Esophagus mucosa (tissue), 1 donor: ENCODE measurements at regions not wholly inside any gene's neighbourhood (a gene's known extent, or its start where the extent isn't known, plus 50 kb on each side); places are given as distances from the start of the nearest gene placed in this dataset.
"Not testable (repeated sequence)": the region's sequence is repeated elsewhere in the genome, so short reads cannot be mapped to it uniquely, and the experiment has no call there.

ENCODE experiments used
- ATAC-seq: fragments of 200-7000 bp; cut with Tn5 transposase; one replicate; pipeline ENCODE4 v1.9.1; 2020
- donor health status: DM: yes; HTN: yes; CAD: no.

DNA sequence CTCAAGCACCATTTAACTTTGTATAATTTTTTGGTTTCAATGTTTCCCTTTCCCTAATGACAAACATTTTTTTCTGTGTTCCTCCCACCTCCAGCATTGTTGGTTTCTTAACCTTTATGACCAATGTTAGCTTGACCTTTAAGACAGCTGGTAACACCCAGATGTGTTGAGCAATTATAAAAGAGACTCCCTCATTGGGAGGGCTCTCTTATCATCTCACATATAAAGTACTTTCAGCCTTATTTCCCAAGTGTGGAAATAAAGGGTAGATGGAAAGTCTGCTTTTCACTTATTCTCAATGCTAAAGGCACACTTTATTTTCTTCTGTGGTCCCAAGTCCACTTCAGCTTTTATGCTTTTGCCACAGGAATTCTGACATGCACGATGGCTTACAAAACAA is 1420.4 kb downstream of the RAPGEF2 start:
- ATAC-seq, result no peak

DNA sequence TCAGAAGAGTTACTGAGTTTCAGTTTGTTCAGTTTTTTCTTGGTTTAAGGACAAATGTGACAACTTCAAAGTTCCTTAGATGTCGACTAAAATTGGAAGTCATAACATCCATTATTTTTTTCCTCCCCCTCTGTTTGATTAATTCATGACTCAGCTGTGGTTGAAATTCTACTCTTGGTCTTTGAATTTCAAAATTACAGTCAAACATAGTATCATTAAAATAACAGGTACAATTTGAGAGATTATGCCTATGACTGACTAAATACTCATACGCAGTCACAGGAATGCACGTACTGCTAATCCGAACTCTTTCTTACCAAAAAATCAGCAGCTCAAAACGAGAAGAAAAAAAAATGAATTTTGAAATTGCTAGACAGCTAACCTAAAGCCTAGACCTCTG is 1434.8 kb downstream of the RAPGEF2 start:
- ATAC-seq, result no peak

DNA sequence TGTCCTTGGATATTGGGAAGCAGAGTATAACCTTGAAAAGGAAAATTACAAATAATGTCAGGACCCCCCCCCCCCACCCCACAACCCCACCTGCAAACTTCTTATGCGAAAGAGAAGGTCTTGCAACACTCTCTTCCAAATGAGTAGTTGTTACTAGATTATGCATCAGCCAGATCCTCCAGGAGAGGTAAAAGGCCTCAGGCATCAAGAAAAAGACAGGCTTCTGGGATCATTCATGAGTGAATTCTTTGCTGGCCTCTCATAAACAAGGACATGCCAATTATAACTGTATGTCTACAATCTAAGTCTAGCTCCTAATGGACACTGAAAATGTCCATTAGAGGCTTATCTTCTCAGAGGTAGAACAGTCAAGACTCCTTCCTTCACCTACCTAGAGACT is 1443.3 kb downstream of the RAPGEF2 start:
- ATAC-seq, result no peak

DNA sequence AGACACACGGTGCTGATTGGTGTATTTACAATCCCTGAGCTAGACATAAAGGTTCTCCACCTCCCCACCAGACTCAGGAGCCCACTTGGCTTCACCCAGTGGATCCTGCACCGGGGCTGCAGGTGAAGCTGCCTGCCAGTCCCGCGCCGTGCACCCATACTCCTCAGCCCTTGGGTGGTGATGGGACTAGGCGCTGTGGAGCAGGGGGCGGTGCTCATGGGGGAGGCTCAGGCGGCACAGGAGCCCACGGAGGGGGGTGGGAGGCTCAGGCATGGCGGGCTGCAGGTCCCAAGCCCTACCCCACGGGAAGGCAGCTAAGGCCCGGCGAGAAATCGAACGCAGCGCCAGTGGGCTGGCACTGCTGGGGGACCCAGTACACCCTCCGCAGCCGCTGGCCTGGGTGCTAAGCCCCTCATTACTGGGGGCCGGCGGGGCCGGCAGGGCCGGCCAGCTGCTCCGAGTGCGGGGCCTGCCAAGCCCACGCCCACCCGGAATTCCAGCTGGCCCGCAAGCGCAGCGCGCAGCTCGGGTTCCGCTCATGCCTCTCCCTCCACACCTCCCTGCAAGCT is 1447.2 kb downstream of the RAPGEF2 start:
- ATAC-seq, result not testable (repeated sequence)

DNA sequence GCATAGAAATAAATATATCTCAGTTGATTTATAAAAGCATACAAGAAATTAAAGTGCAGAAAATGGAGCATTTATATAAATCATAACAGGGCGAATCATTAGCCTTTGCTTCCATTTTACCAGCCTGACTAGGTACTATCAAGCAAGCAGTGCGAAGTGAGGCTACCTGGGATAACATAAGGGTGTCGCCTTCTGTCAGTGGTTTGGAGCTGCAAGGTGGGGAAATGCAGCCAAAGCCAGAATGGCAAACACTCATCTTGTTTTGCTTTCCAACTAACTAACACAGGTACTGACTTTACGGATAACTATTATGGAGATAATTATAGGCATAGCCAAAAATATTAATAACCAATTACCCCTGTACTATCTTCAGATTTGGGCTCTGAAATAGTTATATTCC is 1459.8 kb downstream of the RAPGEF2 start:
- no peak for ATAC-seq

DNA sequence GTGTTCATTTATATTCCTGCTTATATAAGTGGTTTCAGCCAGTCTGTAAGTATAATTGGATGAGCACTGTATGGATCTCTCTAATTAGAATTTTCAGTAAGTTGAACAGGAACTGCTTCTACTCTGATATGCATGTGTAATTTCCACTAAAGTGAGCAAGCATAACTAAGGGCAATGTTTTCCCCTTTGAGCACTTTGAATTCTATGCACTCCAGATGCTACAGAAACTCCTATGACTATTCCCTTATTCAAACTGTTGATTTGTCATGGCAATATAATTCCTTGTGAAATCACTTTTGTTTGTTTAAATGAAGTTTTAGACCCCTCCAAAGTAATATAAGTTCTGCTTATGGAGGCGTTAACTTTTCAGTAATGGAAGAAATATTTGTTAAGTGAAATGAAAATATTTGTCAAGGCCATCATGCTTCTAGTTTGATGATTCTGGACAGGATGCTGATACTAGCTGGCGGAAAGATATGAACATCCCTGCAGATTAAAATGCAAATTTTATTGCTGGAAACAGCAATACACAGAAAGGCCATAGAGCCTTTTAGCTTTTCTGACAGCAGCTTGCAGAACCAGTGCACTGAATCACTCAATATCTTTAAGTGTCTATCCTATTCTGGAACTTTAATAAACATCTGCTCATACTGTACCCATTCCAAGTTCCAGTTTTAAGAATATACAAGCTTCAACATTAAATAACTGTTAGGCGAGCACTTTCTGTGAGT is 1460.8 kb downstream of the RAPGEF2 start:
- ATAC-seq, result no peak

DNA sequence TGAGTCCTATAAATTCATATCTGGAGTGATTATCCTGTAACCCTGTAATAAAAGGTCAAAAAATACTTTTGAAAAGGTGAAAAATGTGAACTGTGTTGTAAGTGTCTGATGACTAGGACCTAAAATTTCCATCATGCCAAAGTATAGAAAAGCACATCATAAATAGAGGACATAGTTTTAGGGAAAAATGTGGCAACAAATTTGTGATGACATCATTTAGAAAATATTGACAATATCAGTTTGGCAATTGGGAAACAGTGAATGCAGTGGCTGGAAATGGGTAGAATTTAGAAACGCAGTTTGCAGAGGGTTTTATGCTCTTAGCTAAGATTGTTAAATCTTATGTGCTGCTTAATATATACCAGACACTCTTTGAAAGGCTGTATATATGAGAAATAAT is 1464.8 kb downstream of the RAPGEF2 start:
- no peak for ATAC-seq

DNA sequence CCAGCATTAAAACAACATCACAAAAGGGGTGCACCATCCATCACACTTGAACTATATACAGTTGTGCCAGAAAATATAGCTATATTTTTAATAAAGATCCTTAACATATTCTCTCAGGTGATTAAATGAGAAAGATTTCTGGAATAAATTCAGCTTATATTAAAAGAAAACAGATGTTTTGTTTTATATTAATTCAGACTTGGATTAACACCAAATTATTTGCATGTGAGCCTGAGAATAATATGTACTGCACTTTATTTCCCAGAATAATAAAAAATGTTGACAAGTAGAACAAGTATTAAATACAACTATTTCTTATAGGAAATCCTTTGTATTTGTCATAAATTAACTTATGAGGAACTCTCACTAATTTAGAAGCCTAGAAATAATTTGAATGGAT is 1467.4 kb downstream of the RAPGEF2 start:
- ATAC-seq, result no peak

DNA sequence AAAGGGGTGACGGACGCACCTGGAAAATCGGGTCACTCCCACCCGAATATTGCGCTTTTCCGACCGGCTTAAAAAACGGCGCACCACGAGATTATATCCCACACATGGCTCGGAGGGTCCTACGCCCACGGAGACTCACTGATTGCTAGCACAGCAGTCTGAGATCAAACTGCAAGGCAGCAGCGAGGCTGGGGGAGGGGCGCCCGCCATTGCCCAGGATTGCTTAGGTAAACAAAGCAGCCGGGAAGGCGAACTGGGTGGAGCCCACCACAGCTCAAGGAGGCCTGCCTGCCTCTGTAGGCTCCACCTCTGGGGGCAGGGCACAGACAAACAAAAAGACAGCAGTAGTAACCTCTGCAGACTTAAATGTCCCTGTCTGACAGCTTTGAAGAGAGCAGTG is 1471.4 kb downstream of the RAPGEF2 start:
- not testable (repeated sequence) for ATAC-seq

DNA sequence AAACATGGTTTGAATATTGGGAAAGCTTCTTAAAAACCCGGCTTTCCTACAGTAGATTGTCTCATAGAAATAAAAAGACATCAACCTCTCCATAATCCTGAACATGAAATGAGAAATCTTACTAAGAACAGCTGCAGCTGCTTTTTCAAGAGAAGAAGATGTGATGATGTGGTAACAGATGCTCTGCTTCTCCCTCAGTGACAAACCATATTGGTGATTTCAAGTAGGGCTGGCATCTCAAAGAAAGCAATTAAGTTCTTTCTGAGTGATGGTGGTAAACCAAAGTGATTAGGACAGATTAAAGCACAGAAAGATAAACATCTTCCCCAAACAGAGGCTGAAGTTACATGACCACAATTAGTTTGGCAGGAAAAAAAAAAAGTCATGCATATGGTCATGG is 1477.7 kb downstream of the RAPGEF2 start:
- no peak for ATAC-seq

DNA sequence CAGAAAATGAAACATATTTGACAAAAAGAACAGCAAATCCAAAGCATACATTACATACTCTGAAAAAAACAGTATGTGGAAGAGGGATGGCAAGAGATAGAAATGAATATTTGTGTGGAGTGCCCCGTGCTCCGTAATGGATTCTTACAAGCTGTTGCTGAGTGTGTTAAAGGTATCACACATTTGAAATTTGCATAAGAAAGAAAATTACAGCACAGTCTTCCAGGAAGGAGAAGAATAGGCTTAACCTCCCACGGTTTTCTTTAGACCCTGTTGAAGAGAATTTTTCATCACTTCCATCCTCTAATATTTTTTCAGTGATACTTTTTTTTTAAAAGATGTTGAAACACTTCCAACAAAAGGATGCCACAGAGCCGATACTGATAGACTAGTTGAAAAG is 1489.4 kb downstream of the RAPGEF2 start:
- ATAC-seq, result no peak

DNA sequence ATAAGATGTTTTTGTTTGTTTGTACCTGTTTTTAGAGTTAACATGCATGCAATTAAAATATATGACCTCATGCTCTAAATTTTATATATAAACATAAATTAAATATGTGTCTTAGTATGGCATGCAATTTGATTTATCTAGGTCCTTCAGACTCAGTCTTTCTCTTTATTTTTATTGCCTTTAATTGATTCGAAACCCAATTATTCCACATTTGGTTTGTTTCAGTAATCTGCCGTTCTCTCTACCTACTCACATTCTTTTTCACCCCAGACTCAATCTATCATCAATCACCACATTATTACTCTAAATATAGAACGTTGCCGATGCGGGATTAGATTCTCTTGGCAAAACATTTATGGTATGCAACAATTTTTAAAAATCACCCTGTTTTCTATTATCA is 1492.8 kb downstream of the RAPGEF2 start:
- no peak for ATAC-seq

DNA sequence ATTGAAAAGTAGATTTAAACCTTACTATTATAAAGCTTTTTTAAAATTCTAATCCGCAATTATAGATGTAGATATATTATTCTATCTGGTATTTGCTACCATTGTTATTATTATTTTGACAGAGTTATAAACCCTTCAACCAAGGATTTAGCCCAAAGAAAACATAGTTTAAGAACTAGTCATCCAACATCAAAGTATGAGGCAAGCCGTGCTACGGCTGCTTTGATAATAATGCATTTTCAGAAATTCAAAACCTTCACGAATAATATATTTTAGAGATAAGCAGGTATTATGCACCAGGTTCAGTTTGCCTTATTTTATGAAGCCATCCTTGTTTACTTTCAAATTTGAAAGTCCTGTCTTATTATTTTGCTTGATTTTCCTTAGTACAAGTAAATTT is 1501.7 kb downstream of the RAPGEF2 start:
- no peak for ATAC-seq

DNA sequence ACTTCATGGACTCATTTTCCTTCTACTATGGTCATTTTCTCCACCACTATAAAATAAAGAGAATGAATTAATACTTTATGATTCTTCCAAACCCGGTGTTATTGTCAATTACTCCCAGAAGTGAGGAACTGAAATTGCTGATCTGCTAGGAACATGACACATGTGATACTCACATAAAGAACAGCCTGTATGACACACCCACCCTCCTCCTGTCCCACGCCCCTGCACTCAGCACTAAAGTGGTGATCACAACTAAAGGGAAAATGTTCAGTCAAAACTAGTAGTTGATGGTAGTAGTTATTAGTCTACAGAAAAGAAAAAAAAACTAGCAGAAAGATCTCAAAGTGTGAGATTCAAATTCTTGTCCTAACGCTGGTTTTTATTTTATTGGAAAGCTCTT is 1508.3 kb downstream of the RAPGEF2 start:
- ATAC-seq, result no peak

DNA sequence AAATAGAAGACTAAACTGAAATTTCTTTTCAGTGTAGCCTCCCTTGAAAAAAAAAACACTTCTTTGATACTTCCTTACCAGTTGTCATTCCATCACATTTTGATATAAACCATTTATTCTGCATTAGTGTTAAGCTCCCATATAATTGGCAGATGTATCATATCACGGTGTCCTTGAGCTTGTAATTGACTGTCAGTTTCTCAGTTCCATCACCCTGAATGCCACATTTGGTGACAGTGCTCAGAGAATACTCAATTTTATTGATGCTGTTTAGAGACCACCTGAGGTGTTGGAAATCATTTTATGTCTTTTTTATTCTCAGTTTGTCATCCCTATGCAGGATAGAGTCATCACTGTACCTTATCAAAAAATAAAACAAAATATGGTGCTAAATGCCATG is 1528.2 kb downstream of the RAPGEF2 start:
- no peak for ATAC-seq

DNA sequence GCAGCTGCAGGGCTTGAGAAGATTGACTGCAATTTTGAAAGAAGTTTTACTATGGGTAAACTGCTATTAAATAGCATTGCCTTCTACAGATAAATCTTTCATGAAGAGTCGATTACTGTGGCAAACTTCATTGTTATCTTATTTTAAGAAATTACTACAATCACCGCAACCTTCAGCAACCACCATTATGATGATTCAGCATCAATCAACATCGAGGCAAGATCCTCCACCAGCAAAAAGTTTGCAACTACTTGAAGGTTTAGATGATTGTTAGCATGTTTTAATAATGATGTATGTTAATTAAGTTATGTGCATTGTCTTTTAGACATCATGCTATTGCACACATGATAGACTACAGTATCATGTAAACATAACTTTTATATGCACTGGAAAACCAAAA is 1511.0 kb downstream of the FSTL5 start:
- ATAC-seq, result no peak

DNA sequence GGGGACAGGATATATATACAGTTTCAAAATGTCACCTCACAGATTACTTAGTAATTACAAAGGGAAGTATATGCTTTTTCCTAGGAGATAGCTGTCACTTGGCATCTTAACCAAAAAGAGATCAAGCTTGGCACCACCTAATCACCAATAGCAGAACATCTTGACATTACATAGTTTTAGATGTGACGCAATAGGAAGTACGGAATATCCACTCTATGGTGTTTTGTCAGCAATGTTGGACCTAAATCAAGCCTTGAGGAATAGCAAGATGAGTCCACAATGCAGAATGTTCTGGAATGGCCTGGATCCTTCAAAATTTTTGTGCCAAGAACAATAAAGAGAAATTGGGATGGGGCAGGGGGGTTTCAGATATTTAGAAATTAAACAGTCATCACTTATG is 1488.2 kb downstream of the FSTL5 start:
- ATAC-seq, result no peak

DNA sequence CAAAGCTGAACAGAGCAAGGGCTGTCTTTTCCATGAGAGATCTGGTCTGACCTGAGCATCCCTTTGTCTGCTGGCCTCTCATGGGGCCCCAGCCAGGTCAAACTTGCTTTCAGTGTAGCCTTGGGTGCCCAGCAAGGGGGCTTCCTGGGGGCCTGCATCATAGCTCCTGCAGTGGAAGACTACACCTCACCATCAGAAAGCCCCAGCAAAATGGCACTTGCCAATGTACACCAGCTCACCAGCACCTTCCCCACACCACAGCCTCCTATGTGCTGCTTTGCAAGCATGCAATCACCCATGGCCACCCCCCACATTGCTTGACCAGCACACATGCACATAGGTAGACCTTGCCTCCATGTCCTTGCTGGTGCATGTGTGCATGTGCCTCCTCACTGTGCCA is 1478.1 kb downstream of the FSTL5 start:
- ATAC-seq, result no peak

DNA sequence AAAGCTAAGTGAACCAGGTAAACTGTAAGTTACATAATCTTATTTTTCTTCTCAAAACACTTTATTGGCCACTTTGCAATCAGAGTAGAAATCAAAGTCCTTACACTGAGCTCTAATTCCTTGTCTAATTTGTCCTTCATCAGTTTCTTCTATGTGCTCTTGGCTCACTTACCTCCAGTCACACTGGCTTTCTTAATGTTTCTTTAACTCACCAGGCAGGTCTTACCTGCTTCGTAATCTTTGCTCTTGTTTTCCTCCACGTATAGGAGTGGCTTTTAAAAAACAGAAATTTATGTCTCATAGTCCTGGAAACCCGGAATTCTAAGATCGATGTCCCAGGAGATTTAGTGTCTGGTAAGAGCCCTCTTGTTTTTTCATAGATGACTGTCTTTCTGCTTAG is 1462.1 kb downstream of the FSTL5 start:
- ATAC-seq, result no peak

DNA sequence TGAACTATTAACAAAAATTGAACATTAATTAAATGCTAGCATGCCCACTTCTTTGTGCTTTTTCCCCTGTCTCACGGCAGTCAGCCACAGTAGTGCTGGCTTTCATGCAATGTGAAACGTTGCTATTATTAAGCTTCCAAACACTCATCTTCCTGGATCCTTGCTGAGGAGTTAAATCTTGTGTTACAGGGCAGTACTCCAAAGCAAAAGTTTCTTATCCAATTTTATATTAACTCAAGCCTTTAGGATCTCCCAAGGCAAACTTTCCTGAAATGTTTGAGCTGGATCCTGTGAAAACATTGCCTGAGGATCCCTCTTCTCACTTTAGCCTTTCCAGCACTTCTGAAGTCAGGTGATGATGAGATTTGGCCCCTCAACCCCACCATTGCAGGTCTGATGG is 1454.8 kb downstream of the FSTL5 start:
- no peak for ATAC-seq

DNA sequence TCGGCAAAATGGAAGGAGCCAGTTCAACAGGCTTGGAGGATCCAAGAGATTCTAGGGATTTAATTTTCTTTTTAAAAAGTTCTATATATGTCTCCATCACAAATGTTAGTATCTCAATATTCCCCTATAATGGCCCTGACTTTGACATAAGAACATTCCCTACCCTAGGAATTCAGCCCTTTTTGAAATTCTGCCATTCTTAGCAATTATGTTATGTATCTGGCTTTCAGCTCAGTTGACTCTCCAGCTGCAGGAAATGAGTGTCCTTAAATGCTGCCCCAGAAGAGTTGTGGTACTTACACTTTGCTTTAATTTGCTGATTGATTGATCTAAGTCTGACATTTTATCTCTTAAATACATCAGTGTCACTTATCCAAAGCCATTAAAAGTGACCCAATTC is 1454.3 kb downstream of the FSTL5 start:
- no peak for ATAC-seq

DNA sequence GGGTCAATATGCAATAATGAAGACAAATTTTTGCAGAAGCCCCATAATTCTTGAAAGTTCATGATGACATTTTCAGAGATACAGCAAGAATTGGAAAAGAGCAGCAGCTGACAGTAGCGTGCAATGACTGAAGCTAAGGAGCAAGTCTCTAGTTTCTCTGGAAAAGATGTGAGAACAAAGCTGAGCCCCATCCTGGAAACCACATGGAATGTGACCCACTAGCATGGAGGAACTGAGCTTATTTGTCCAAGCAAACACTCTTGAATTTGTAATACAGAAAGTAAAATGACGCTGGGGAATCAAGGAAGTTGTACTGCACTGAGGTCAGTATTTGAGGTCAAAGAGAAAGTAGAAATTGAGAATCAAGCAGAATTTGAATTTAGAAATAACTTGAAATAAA is 1447.2 kb downstream of the FSTL5 start:
- ATAC-seq, result no peak

DNA sequence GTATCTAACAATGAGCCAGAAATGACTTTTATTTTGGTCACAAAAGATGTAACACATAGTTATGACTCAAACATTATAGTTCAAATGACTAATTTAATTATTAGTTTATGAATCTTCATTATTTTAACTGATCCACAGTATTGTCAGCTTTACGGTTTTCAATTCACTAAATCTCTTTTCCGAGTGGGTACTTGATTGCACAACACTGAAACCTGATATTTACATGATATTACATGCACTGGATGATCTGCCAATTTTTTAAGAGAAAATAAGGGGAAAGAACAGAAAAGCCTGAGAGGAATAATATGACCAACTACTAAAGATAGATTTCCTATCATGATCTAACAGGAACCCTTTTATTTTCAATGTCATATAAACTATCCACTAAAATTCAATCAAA is 1446.0 kb downstream of the FSTL5 start:
- ATAC-seq, result no peak

DNA sequence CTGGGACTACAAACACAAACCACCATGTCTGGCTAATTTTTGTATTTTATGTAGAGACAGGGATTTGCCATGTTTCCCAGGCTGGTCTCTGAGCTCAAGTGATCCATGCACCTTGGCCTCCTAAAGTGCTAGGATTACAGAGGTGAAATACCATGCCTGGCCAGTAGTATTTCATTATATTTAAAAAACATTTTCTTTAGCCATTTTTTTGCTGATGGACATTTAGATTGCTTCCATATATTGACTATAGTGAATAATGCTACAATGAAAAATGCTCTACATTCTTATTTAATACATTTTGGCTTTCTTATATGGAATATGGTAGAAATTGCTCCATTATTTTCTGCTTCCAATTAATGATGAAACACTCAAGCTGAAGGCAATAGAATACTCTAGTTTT is 1439.7 kb downstream of the FSTL5 start:
- no peak for ATAC-seq

DNA sequence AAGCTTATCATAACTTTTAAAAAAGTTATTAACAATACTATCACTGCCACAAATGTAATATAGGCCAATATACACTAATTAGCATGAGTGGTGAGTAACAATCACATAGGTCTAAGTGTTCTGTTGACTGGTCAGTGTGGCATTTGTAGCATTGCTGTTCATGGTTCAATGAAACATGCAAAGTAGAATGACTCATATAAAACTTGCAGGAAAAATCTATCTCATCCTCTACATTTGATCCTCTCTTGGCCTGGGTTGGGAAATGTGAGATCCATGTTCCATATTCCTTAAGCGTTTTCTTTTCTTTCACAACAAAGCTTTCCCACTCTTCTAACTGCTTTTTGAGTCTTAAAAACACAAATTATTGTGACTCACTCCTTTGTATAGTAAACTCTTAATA is 1418.7 kb downstream of the FSTL5 start:
- ATAC-seq, result no peak
